NCI-H69 (cell line): ENCODE measurements at regions not wholly inside any gene's neighbourhood (a gene's known extent, or its start where the extent isn't known, plus 50 kb on each side); places are given as distances from the start of the nearest gene placed in this dataset.
"Not testable (repeated sequence)": the region's sequence is repeated elsewhere in the genome, so short reads cannot be mapped to it uniquely, and the experiment has no call there.

ENCODE experiments used
- DNase-seq: peaks from one replicate; lab custom pipeline; 2025; lab: John Stamatoyannopoulos, UW

GRCh38 chr5:33072296-33072695 lies 361.2 kb downstream of the NPR3 start:
- no peak for DNase-seq

- no peak for DNase-seq
Observed at GRCh38 chr5:33072726-33073125, 361.6 kb downstream of the NPR3 start.

GRCh38 chr5:33073881-33074327 lies 362.8 kb downstream of the NPR3 start:
- no peak for DNase-seq

GRCh38 chr5:33074548-33074947 lies 363.4 kb downstream of the NPR3 start:
- DNase-seq: no peak

- DNase-seq: no peak
Observed at GRCh38 chr5:33075731-33076130, 364.6 kb downstream of the NPR3 start.

- no peak for DNase-seq
Observed at GRCh38 chr5:33079548-33079947, 361.2 kb upstream of the TARS1 start.

- DNase-seq: no peak
Observed at GRCh38 chr5:33080287-33080686, 360.5 kb upstream of the TARS1 start.

GRCh38 chr5:33088176-33088575 lies 352.6 kb upstream of the TARS1 start:
- no peak for DNase-seq

GRCh38 chr5:33091571-33092363 lies 349.0 kb upstream of the TARS1 start:
- DNase-seq: no peak

GRCh38 chr5:33092719-33093118 lies 348.0 kb upstream of the TARS1 start:
- no peak for DNase-seq

GRCh38 chr5:33102551-33102950 lies 338.2 kb upstream of the TARS1 start:
- no peak for DNase-seq

- no peak for DNase-seq
Observed at GRCh38 chr5:33105521-33105941, 335.2 kb upstream of the TARS1 start.

- DNase-seq: not testable (repeated sequence)
Observed at GRCh38 chr5:33110496-33110895, 330.3 kb upstream of the TARS1 start.

- DNase-seq: no peak
Observed at GRCh38 chr5:33114361-33114760, 326.4 kb upstream of the TARS1 start.

GRCh38 chr5:33115467-33115866 lies 325.3 kb upstream of the TARS1 start:
- no peak for DNase-seq

GRCh38 chr5:33118761-33119415 lies 321.9 kb upstream of the TARS1 start:
- no peak for DNase-seq

GRCh38 chr5:33120671-33121070 lies 320.1 kb upstream of the TARS1 start:
- DNase-seq: no peak

- DNase-seq: no peak
Observed at GRCh38 chr5:33129309-33129708, 311.5 kb upstream of the TARS1 start.

GRCh38 chr5:33136785-33137184 lies 304.0 kb upstream of the TARS1 start:
- DNase-seq: no peak

GRCh38 chr5:33138145-33138544 lies 302.6 kb upstream of the TARS1 start:
- DNase-seq: not testable (repeated sequence)

- no peak for DNase-seq
Observed at GRCh38 chr5:33143405-33144123, 297.2 kb upstream of the TARS1 start.

GRCh38 chr5:33146881-33147280 lies 293.9 kb upstream of the TARS1 start:
- no peak for DNase-seq

GRCh38 chr5:33148076-33148513 lies 292.7 kb upstream of the TARS1 start:
- DNase-seq: no peak
